BLaER1 treated with 17β-estradiol and CSF1 and Interleukin-3, amounts not matched to agents 10 nM and 100 nM (cell line): ENCODE measurements at regions not wholly inside any gene's neighbourhood (a gene's known extent, or its start where the extent isn't known, plus 50 kb on each side); places are given as distances from the start of the nearest gene placed in this dataset.
A peak's percentile ranks its signal among the peaks of the same experiment; 100 is the strongest.
"Not testable (repeated sequence)": the region's sequence is repeated elsewhere in the genome, so short reads cannot be mapped to it uniquely, and the experiment has no call there.

ENCODE experiments used
- H3K27ac ChIP-seq, 11 experiments: shearing (Covaris generic); formaldehyde crosslinking; 2 replicates each; pipeline ENCODE4 v1.8.1; 2022
- H3K27me3 ChIP-seq, 11 experiments: shearing (Covaris generic); formaldehyde crosslinking; 2 replicates each; pipeline ENCODE4 v1.8.1; 2022
- H3K36me3 ChIP-seq, 11 experiments: shearing (Covaris generic); formaldehyde crosslinking; 2 replicates each; pipeline ENCODE4 v1.8.1; 2022
- H3K4me1 ChIP-seq, 10 experiments: shearing (Covaris generic); formaldehyde crosslinking; 2 replicates each; pipeline ENCODE4 v1.8.1; 2022
- H3K4me2 ChIP-seq, 11 experiments: shearing (Covaris generic); formaldehyde crosslinking; 2 replicates each; pipeline ENCODE4 v1.8.1; 2022
- H3K4me3 ChIP-seq, 10 experiments: shearing (Covaris generic); formaldehyde crosslinking; 2 replicates each; pipeline ENCODE4 v1.8.1; 2022
- H3K9ac ChIP-seq, 11 experiments: shearing (Covaris generic); formaldehyde crosslinking; 2 replicates each; pipeline ENCODE4 v1.8.1; 2022
- H3K9me3 ChIP-seq, 11 experiments: shearing (Covaris generic); formaldehyde crosslinking; replicated peaks in 1 of 11; 2 replicates each; pipeline ENCODE4 v1.8.1; 2022
- H4K20me1 ChIP-seq, 11 experiments: shearing (Covaris generic); formaldehyde crosslinking; 2 replicates each; pipeline ENCODE4 v1.8.1; 2022
- Cebpa-rat ChIP-seq, 11 experiments: shearing (Covaris generic); IDR thresholded peaks; 2 replicates each; pipeline ENCODE4 v1.8.1; 2022

DNA sequence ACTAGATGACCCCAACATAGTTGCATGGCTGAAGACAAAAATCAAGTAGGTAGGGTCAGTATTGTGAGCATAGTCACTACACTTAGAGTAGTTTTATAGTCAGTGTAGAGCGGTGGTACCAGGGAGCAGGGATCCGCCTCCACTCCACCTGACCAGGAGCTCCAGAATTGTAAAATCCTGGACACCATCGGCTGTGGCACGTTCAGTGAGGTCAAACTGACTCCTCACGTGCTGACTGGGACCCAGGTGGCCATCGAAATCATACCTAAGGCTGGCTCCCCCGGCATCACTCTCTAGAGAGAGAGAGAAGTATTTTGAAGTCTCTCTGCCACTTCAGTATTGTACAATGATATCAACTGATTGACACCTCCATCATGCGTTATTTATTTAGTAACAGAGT lies 59.7 kb upstream of the TAMM41 start:
- Histone ChIP-seq H3K4me2 (no peak overlapping the region), H3K4me3 (no peak overlapping the region), H3K4me1 (peaks cover 24 to 36% (median 30%) of the 10 kb centered on the region in 10 experiments), H3K27me3 (no peaks in the 10 kb centered on the region), H3K27ac (no peak overlapping the region), H3K9ac (no peak overlapping the region), H3K9me3 (peaks cover 0 to 18% (median 5%) of the 10 kb centered on the region in 11 experiments; a peak in 12 of 22 replicates), H4K20me1 (no peaks in the 10 kb centered on the region), H3K36me3 (no peaks in the 10 kb centered on the region)
- TF ChIP-seq Cebpa-rat (IDR thresholded peaks at IDR 0.05) = no peak

DNA sequence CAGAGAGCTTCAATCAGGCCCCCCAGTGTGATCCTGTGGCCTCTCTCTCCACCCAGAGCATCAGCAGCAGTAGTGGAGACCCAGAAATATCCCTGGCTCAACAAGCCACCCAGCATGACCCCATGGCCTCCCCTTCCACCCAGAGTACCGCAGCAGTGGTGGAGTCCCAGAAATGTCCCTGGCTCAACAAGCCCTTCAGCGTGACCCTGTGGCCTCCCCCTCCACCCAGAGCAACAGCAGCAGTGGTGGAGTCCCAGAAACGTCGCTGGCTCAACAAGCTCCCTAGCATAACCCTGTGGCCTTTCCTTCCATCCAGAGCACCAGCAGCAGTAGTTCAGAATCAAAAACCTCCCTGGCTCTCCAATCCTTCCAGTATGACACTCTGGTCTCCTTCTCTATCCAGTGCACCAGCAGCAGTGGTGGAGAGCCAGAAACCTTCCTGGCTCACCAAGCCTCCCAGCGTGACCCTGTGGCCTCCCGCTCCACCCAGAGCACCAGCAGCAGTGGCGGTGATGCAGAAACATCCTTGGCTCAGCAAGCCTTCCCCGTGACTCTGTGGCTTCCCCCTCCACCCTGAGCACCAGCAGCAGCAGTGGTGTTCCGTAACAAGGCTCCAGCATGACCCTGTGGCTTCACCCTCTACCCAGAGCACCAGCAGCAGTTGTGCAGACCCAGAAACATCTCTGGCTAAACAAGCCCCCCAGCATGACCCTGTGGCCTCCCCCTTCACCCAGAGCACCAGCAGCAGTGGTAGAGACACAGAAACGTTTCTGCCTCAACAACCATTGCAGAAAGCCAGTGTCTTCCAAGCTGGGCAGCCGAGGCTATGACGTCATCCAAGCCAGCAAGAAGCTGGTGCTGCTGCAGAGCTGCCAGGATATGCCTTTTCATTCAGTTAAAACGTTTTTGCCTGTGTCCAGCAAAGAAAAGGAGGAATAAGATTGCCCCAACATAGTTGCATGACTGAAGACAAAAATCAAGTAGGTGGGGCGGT lies 61.3 kb upstream of the TAMM41 start:
- Histone ChIP-seq H3K9ac (no peak overlapping the region), H3K4me3 (no peak overlapping the region), H3K27ac (no peak overlapping the region), H3K36me3 (no peaks in the 10 kb centered on the region), H3K4me1 (peaks cover 17 to 24% (median 20%) of the 10 kb centered on the region in 10 experiments), H4K20me1 (no peaks in the 10 kb centered on the region), H3K27me3 (no peaks in the 10 kb centered on the region), H3K9me3 (peaks cover 0 to 4% (median 0%) of the 10 kb centered on the region in 11 experiments; a peak in 1 of 22 replicates), H3K4me2 (peak overlapping the region in 10 of 11 experiments; percentile 7 to 60 (median 39); a peak in 18 of 22 replicates)
- TF ChIP-seq Cebpa-rat (IDR thresholded peaks at IDR 0.05) = no peak

DNA sequence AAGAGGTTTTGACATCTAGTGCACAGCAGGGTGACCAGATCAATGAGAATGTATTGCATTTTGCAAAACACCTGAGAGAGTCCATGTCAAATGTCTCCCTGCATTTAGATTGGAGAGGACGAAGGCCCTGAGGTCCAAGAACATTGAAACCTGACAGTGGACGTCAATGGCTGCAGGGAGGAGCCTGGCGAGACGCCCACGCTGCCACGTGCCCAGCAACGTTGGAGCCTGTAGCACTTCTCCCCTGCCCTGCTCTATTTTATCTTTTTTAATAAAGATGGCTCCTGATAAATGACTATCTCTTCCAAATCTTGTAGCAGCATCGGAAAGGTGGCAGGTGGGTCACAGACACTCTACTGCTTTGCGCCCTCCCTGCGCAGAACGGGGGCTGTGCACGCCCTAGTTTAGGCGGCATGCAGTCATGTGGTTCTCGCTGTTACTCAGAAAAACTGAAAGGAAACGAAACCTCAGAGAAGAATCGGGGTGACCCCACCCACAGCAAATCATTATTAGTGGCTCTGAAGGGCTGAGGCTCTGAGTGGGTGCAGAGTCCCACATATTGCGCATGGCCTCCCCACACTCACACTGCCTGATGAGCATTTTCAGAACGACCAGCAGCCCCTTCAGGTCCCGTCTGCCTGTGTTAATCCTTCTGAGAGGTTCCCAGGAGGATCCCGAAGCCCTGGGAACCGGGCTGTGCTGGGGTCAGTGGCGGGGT lies 62.5 kb upstream of the TAMM41 start:
- Histone ChIP-seq H3K4me1 (peaks cover 8 to 12% (median 10%) of the 10 kb centered on the region in 10 experiments; a peak in 16 of 20 replicates), H3K4me2 (no peak overlapping the region), H4K20me1 (no peaks in the 10 kb centered on the region), H3K9ac (no peak overlapping the region), H3K36me3 (no peaks in the 10 kb centered on the region), H3K4me3 (no peak overlapping the region), H3K9me3 (no peaks in the 10 kb centered on the region), H3K27ac (no peak overlapping the region), H3K27me3 (no peaks in the 10 kb centered on the region)
- no peak for TF ChIP-seq Cebpa-rat (IDR thresholded peaks at IDR 0.05)

DNA sequence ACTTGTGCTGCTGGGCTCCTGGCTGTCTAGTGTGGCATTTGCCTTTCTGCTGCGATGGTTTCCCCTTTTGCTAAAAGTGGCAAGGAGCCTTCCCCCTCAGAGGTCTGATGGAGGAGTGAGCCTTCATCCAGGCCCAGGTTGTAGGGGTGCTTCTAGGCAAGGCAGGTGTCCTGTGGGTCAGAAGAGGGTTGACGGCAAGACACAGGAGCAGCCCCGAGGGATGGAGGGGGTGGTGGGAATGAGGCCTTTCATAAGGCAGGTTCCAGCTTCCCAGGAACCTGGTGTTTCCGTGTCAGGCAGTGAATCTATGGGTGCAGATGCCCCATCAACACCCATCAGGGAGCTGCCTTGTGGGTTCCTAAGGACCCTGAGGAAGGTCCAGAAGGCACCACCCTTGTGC lies 63.0 kb upstream of the TAMM41 start:
- no peak for TF ChIP-seq Cebpa-rat (IDR thresholded peaks at IDR 0.05)

DNA sequence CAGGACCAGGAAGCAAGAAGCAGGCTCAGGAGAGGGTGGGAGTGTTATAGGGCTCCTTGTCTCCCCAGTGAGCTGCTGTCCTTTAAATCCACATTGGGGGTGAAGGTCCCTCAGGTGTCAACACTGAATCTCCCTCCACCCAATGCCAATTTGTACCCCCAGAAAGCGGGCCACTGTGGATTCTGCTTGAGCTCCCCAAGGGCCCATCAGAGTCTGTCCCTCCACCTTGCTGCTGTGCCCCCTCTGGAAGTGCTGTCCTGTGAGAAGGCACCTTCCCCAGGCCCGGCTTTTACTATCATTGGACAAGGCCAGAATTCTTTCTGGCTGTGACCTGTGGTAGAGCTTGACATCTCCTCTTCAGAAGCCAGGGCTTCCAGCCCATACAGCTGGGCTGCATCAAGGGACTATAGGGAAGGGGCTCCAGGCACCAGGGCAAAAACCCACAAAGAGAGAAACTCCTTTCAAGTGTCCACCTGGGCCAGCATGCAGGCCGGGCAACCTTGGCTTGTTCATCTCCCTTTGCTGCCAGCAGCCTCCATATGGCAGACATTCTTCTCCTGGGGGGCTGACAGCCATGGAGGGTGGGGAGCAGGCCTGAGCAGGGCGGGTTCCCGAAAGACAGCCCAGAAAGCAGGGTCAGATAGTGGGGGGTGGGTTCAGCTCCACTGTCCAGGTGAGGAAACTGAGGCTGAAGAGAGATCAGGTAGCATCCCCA lies 63.7 kb upstream of the TAMM41 start:
- peaks cover 7 to 11% (median 10%) of the 10 kb centered on the region in 10 experiments; a peak in 15 of 20 replicates for H3K4me1 ChIP-seq
- H3K27me3 ChIP-seq, H4K20me1 ChIP-seq, H3K4me3 ChIP-seq, H3K9me3 ChIP-seq, H3K9ac ChIP-seq, H3K27ac ChIP-seq, H3K36me3 ChIP-seq, H3K4me2 ChIP-seq: not testable (repeated sequence)

More for the DNA sequence above, 63.0 kb upstream of the TAMM41 start:
- peaks cover 7 to 11% (median 10%) of the 10 kb centered on the region in 10 experiments; a peak in 15 of 20 replicates for H3K4me1 ChIP-seq
- no peaks in the 10 kb centered on the region for H3K27me3 ChIP-seq
- no peak overlapping the region for H3K4me3 ChIP-seq
- no peak overlapping the region for H3K9ac ChIP-seq
- no peaks in the 10 kb centered on the region for H4K20me1 ChIP-seq
- no peaks in the 10 kb centered on the region for H3K36me3 ChIP-seq
- no peak overlapping the region for H3K4me2 ChIP-seq
- H3K27ac ChIP-seq = no peak overlapping the region
- H3K9me3 ChIP-seq = no peaks in the 10 kb centered on the region

DNA sequence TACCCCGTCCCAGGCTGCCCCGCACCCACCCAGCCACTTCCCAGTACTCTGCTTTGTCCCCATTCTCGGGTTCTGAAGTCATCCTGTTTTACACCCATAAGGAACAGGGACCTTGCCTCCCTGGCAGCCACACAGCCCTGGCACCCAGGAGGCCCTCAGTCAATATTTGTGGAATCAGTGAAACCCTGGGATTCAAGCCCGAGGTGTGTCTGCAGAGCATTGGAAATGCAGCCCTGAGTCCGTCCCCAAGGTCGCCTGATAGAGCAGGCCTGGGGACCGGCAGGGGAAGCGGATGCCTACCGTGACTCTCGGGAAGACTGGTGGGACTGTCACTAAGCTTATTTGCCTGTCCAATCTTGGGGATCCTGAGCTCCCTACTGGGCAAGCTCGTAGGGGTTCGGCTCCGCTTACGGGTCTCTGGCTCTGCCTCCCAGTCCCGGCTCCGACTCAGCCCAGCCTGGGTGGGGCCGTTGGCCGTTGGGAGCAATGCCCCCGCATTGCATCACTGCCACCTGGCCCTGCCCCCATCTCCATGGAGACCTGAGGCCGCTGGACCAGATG lies 64.4 kb upstream of the TAMM41 start:
- no peak for TF ChIP-seq Cebpa-rat (IDR thresholded peaks at IDR 0.05)
- Histone ChIP-seq H3K9me3 (no peaks in the 10 kb centered on the region), H3K9ac (no peak overlapping the region)

DNA sequence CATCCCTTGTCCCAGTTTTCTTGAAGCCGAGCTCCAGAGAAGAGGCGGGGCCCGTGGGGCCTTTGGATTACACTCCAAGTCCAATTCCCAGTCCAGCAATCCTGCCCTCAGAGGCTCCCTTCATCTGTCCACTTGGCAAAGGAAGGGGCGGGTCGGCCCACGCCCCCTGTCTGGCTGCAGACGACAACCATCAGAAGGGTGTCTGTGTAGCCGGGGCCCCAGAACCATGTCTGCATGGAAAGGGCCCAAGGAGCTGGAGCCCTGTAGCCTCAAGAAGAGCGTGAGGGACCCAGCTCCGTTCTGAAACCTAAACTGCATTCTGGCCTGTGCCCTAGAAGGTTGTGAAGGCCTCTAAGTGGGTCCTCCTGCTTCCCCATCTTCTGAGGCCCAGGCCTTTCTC lies 65.2 kb upstream of the TAMM41 start:
- not testable (repeated sequence) for H3K27me3 ChIP-seq, H3K9ac ChIP-seq, H3K27ac ChIP-seq, H3K4me2 ChIP-seq, H3K4me3 ChIP-seq, H4K20me1 ChIP-seq, H3K36me3 ChIP-seq, H3K9me3 ChIP-seq
- H3K4me1 ChIP-seq = peaks cover 7 to 11% (median 10%) of the 10 kb centered on the region in 10 experiments; a peak in 15 of 20 replicates

More for the DNA sequence above, 64.4 kb upstream of the TAMM41 start:
- peaks cover 7 to 11% (median 10%) of the 10 kb centered on the region in 10 experiments; a peak in 15 of 20 replicates for H3K4me1 ChIP-seq
- no peaks in the 10 kb centered on the region for H3K27me3 ChIP-seq
- H3K4me3 ChIP-seq = no peak overlapping the region
- no peaks in the 10 kb centered on the region for H3K36me3 ChIP-seq
- no peaks in the 10 kb centered on the region for H4K20me1 ChIP-seq
- H3K27ac ChIP-seq = no peak overlapping the region
- H3K4me2 ChIP-seq = no peak overlapping the region

DNA sequence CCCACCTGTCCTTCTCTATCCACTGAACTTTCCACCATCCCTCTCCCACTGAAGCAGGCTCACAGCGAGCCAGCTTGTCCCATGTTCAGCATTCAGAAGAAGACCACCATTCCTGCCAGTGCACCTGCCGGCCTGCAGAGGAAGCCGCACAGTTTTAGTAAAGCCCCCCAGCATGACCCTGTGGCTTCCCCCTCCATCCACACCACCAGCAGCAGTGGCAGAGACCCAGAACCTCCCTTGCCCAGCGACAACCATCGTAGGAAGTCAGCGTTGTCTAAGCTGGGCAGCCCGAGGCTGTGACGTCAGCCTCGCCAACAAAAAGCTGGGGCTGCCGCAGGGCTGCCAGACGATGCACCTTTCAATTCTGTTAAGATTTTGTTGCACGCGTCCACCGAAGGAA lies 66.6 kb upstream of the TAMM41 start:
- no peaks in the 10 kb centered on the region for H3K27me3 ChIP-seq
- H3K9ac ChIP-seq = no peak overlapping the region
- no peak for TF ChIP-seq Cebpa-rat (IDR thresholded peaks at IDR 0.05)
- H3K9me3 ChIP-seq = peaks cover 4 to 13% (median 8%) of the 10 kb centered on the region in 11 experiments; a peak in 16 of 22 replicates
- H3K4me3 ChIP-seq = no peak overlapping the region
- no peaks in the 10 kb centered on the region for H3K36me3 ChIP-seq
- no peaks in the 10 kb centered on the region for H4K20me1 ChIP-seq
- H3K4me1 ChIP-seq = peaks cover under 1 to 2% (median 2%) of the 10 kb centered on the region in 10 experiments; a peak in 15 of 20 replicates
- H3K4me2 ChIP-seq = no peak overlapping the region
- H3K27ac ChIP-seq = no peak overlapping the region
